NAMALWA (cell line): ENCODE measurements at regions not wholly inside any gene's neighbourhood (a gene's known extent, or its start where the extent isn't known, plus 50 kb on each side); places are given as distances from the start of the nearest gene placed in this dataset.

ENCODE experiments used
- DNase-seq: peaks from one replicate; pipeline ENCODE4 v3.0.0-alpha.2; 2015; ENCODE audit warnings: low spot score

- DNase-seq, result no peak
These were observed 56.1 kb upstream of the RNF152 start for GRCh38 chr18:61948846-61949438.

- DNase-seq, result no peak
These were observed 55.5 kb upstream of the RNF152 start for GRCh38 chr18:61948281-61948741.

- no peak for DNase-seq
These were observed 53.6 kb upstream of the RNF152 start for GRCh38 chr18:61946449-61946848.

GRCh38 chr18:61943175-61943964 lies 50.6 kb upstream of the RNF152 start:
- DNase-seq, result no peak
